Upper lobe of right lung (tissue), 1 donor: ENCODE measurements at regions not wholly inside any gene's neighbourhood (a gene's known extent, or its start where the extent isn't known, plus 50 kb on each side); places are given as distances from the start of the nearest gene placed in this dataset.

Source experiments
- ATAC-seq: fragments of 200-7000 bp; cut with Tn5 transposase; one replicate; pipeline ENCODE4 v1.9.1; 2020; ENCODE audit warnings: mild to moderate bottlenecking, moderate library complexity
- DNase-seq: peaks from one replicate; pipeline ENCODE4 v3.0.0-alpha.2; 2020
- H3K27ac ChIP-seq: fragments of 200-600 bp; one replicate; pipeline ENCODE4 v1.8.0; 2022
- H3K27me3 ChIP-seq: fragments of 200-600 bp; one replicate; pipeline ENCODE4 v1.8.0; 2022; ENCODE audit warnings: mild to moderate bottlenecking
- H3K36me3 ChIP-seq: fragments of 200-600 bp; one replicate; pipeline ENCODE4 v1.8.0; 2022
- H3K4me1 ChIP-seq: fragments of 200-600 bp; one replicate; pipeline ENCODE4 v1.8.0; 2022
- H3K4me3 ChIP-seq: fragments of 200-600 bp; one replicate; pipeline ENCODE4 v1.8.0; 2022; ENCODE audit warnings: mild to moderate bottlenecking
- H3K9me3 ChIP-seq: fragments of 200-600 bp; one replicate; pipeline ENCODE4 v1.8.0; 2022
- intact Hi-C: fragments of 100-400 bp; cut with DNase I; formaldehyde crosslinking; loops from one replicate; pipeline ENCODE4 v1.11.0; 2022
- TF ChIP-seq, protein P1 (sequence below): fragments of 200-600 bp; IDR thresholded peaks from one replicate; pipeline ENCODE4 v1.8.0; 2022; ENCODE audit warnings: antibody characterized with exemption
- donor health status: DM: no; HTN: yes; CAD: no; lungs with severe emphysema.

DNA sequence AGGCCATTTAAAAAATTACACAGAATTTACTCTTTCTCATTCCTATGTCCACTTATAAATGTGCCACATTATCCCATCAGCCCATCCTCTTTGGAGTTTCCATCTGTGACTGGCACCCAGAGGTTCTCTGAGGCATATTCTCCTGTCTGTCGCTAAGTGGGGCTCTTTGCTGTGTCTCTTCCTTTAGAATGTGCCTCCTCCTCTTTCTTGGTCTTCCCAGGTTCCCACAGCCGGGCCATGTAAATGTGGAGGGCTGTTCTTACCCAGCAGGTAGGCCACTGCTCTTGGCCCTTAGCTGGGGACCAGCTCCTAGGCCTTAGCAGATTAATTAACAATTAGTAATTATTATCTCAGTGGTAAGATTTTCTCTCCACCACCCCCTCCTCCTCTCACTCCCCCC lies 167.0 kb downstream of the INSIG2 start:
- no peaks in the 10 kb centered on the region for H3K9me3 ChIP-seq
- TF ChIP-seq, protein P1, sequence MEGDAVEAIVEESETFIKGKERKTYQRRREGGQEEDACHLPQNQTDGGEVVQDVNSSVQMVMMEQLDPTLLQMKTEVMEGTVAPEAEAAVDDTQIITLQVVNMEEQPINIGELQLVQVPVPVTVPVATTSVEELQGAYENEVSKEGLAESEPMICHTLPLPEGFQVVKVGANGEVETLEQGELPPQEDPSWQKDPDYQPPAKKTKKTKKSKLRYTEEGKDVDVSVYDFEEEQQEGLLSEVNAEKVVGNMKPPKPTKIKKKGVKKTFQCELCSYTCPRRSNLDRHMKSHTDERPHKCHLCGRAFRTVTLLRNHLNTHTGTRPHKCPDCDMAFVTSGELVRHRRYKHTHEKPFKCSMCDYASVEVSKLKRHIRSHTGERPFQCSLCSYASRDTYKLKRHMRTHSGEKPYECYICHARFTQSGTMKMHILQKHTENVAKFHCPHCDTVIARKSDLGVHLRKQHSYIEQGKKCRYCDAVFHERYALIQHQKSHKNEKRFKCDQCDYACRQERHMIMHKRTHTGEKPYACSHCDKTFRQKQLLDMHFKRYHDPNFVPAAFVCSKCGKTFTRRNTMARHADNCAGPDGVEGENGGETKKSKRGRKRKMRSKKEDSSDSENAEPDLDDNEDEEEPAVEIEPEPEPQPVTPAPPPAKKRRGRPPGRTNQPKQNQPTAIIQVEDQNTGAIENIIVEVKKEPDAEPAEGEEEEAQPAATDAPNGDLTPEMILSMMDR: no peak
- H3K27me3 ChIP-seq: no peaks in the 10 kb centered on the region
- ATAC-seq: no peak
- no peak for DNase-seq
- no peak overlapping the region for H3K27ac ChIP-seq
- H3K4me1 ChIP-seq: no peaks in the 10 kb centered on the region
- H3K4me3 ChIP-seq: no peak overlapping the region
- no peaks in the 10 kb centered on the region for H3K36me3 ChIP-seq
- intact Hi-C loops: no loop called here

DNA sequence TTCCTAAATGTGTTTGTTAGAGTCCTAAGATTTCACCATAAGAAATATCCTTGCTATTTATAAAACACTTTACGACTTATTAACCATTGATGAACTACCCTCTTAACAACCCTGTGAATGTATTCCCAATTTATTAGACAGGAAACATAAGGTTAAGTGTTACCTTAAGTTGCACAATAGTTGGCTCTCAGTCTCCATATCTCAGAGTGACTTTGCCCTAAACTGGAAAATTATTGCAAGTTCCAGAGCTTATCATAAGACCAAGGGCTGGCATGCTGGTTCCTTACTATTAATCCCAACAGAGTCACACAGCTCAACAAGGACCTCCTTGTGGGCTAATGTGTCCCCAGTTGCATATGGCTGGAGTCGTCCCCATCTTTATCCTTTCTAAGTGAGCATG lies 165.8 kb downstream of the INSIG2 start:
- Histone ChIP-seq H3K27me3 (no peaks in the 10 kb centered on the region), H3K27ac (no peak overlapping the region), H3K9me3 (no peaks in the 10 kb centered on the region), H3K4me1 (no peaks in the 10 kb centered on the region), H3K36me3 (no peaks in the 10 kb centered on the region), H3K4me3 (no peak overlapping the region)
- intact Hi-C loops: no loop called here
- DNase-seq (no peak), ATAC-seq (no peak)
- TF ChIP-seq, protein P1: no peak

- Histone ChIP-seq H3K9me3 (no peaks in the 10 kb centered on the region), H3K4me3 (no peak overlapping the region), H3K36me3 (no peaks in the 10 kb centered on the region), H3K27ac (no peak overlapping the region), H3K27me3 (peaks cover under 1% of the 10 kb centered on the region), H3K4me1 (no peaks in the 10 kb centered on the region)
- intact Hi-C loops: no loop called here
- TF ChIP-seq, protein P1: no peak
- ATAC-seq (peak; percentile 45), DNase-seq (no peak)
Measured at GRCh38 chr2:118251427-118251826, 163.2 kb downstream of the INSIG2 start.

DNA sequence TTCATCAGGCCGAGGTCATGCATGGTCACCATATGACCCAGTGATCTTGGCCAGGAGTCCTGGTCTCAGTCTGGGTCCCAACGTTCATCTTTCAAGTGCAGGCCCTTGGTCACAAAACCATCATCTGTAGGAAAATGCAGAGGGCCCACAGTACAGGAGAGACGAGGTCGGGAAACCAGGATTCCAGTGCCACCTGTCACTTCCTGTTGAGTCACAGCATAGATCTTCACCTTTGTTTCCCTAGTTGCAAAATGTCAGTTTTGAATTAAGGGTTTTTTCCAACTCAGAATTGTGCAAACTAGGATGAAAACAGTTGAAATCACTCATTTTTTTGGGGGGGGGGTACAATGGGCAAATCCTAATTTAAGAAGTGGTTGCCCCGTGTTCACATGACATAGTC lies 162.2 kb downstream of the INSIG2 start:
- DNase-seq: no peak
- Histone ChIP-seq H3K9me3 (no peaks in the 10 kb centered on the region), H3K27me3 (peaks cover 4% of the 10 kb centered on the region), H3K4me3 (no peak overlapping the region), H3K4me1 (no peaks in the 10 kb centered on the region), H3K36me3 (no peaks in the 10 kb centered on the region), H3K27ac (no peak overlapping the region)
- no peak for ATAC-seq
- intact Hi-C loops: no loop called here
- TF ChIP-seq, protein P1: no peak

DNA sequence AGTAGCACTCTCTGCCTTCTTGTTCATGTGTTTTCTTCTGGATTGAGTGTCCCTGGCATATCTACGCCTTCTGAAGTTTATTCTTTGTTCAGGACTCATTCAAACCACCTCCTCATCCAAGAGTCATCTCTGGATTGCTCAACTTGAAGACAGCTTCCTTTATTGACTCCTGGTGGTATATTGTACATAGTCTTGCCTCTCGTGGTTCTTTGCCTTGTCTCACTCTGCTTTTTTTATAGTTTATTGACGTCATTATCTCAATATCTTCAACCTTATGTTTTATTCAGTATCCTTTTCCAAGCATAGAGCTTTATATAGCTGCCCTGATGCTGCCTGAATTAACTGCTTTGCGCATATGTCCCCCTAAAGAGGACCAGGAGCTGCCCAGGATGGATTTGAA lies 161.7 kb downstream of the INSIG2 start:
- Histone ChIP-seq H3K4me3 (no peak overlapping the region), H3K9me3 (no peaks in the 10 kb centered on the region), H3K27me3 (peaks cover 4% of the 10 kb centered on the region), H3K4me1 (no peaks in the 10 kb centered on the region), H3K27ac (no peak overlapping the region), H3K36me3 (no peaks in the 10 kb centered on the region)
- intact Hi-C loops: no loop called here
- ATAC-seq: no peak
- no peak for DNase-seq
- TF ChIP-seq, protein P1: no peak

- peaks cover 4% of the 10 kb centered on the region for H3K27me3 ChIP-seq
- H3K36me3 ChIP-seq: no peaks in the 10 kb centered on the region
- no peak overlapping the region for H3K27ac ChIP-seq
- TF ChIP-seq, protein P1: no peak
- ATAC-seq (no peak), DNase-seq (no peak)
- H3K4me1 ChIP-seq: no peaks in the 10 kb centered on the region
- no peak overlapping the region for H3K4me3 ChIP-seq
- intact Hi-C loops: no loop called here
- no peaks in the 10 kb centered on the region for H3K9me3 ChIP-seq
Measured at GRCh38 chr2:118249531-118249930, 161.3 kb downstream of the INSIG2 start.
